NB4 (cell line): ENCODE measurements at regions not wholly inside any gene's neighbourhood (a gene's known extent, or its start where the extent isn't known, plus 50 kb on each side); places are given as distances from the start of the nearest gene placed in this dataset.

Experiments used
- CTCF ChIP-seq: IDR thresholded peaks from one replicate; pipeline ENCODE4 v1.5.1; 2012; ENCODE audit warnings: low read depth, low read length
- MAX ChIP-seq: IDR thresholded peaks from 2 replicates; pipeline ENCODE4 v1.6.1; 2011; ENCODE audit warnings: low read depth, low read length
- MYC ChIP-seq: IDR thresholded peaks from 2 replicates; pipeline ENCODE4 v1.6.1; 2011; ENCODE audit warnings: low read depth, low read length
- POLR2A ChIP-seq: IDR thresholded peaks from 2 replicates; pipeline ENCODE4 v1.6.1; 2011; ENCODE audit warnings: mild to moderate bottlenecking; ENCODE audit not compliant: insufficient read length; ENCODE audit errors: extremely low read depth

- TF ChIP-seq CTCF, result no peak
- TF ChIP-seq POLR2A, result no peak
- TF ChIP-seq MAX, result no peak
- no peak for TF ChIP-seq MYC
Measured at GRCh38 chr3:89932882-89933281, 825.5 kb downstream of the EPHA3 start.
